ENCODE measurements at regions not wholly inside any gene's neighbourhood (a gene's known extent, or its start where the extent isn't known, plus 50 kb on each side); places are given as distances from the start of the nearest gene placed in this dataset.

GRCh38 chr20:12079490-12079889 is 161.8 kb downstream of the BTBD3 start:
- intact Hi-C loops (cut with micrococcal nuclease): no loop called here
- H3K27ac Mint-ChIP-seq (ENCODE audit: low read depth, unreplicated experiment): no peak overlapping the region

DNA sequence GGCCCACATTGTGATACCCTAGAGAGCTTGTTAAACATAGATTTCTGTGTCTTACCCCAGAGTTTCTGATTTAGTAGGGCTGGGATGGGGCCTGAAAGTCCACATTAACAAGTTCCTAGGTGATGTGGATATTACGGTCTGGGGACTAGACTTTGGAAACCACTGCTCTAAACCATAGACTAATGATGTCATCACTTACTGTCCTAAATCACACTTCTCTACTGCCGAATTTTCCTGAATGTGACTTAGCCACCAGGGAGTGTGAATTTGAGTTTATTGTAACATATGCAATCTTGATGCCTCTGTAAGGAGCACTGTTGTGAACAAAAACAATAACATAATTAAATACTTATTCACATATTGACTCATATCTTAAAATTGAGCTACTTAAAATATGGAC is 165.6 kb downstream of the BTBD3 start:
- intact Hi-C loops (cut with micrococcal nuclease): no loop called here

More at GRCh38 chr20:12079490-12079889, 161.8 kb downstream of the BTBD3 start:
- TF ChIP-seq, protein P1, sequence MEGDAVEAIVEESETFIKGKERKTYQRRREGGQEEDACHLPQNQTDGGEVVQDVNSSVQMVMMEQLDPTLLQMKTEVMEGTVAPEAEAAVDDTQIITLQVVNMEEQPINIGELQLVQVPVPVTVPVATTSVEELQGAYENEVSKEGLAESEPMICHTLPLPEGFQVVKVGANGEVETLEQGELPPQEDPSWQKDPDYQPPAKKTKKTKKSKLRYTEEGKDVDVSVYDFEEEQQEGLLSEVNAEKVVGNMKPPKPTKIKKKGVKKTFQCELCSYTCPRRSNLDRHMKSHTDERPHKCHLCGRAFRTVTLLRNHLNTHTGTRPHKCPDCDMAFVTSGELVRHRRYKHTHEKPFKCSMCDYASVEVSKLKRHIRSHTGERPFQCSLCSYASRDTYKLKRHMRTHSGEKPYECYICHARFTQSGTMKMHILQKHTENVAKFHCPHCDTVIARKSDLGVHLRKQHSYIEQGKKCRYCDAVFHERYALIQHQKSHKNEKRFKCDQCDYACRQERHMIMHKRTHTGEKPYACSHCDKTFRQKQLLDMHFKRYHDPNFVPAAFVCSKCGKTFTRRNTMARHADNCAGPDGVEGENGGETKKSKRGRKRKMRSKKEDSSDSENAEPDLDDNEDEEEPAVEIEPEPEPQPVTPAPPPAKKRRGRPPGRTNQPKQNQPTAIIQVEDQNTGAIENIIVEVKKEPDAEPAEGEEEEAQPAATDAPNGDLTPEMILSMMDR (IDR thresholded peaks at IDR 0.05; ENCODE audit: unreplicated experiment): no peak
- no peaks in the 10 kb centered on the region for H3K36me3 Mint-ChIP-seq (ENCODE audit: insufficient read depth, unreplicated experiment)
- H3K27me3 Mint-ChIP-seq (ENCODE audit: insufficient read depth, unreplicated experiment): no peaks in the 10 kb centered on the region
- no peak for DNase-seq (ENCODE audit: unreplicated experiment)
- ChIA-PET CTCF (no interaction called here), POLR2A (no interaction called here)
- peaks cover 35% of the 10 kb centered on the region for H3K9me3 Mint-ChIP-seq (ENCODE audit: unreplicated experiment)
- no TSS peak for BruUV-seq (replicated peaks)
- H3K4me1 Mint-ChIP-seq (ENCODE audit: insufficient read depth, unreplicated experiment): no peaks in the 10 kb centered on the region
- H3K4me3 Mint-ChIP-seq (ENCODE audit: unreplicated experiment): no peak overlapping the region

GRCh38 chr20:12084482-12084881 is 166.8 kb downstream of the BTBD3 start:
- intact Hi-C loops (cut with micrococcal nuclease): no loop called here
- TF ChIP-seq, protein P1 (IDR thresholded peaks at IDR 0.05; ENCODE audit: unreplicated experiment): no peak
- ChIA-PET POLR2A (no interaction called here), CTCF (no interaction called here)
- no peak overlapping the region for H3K4me3 Mint-ChIP-seq (ENCODE audit: unreplicated experiment)
- H3K27me3 Mint-ChIP-seq (ENCODE audit: insufficient read depth, unreplicated experiment): no peaks in the 10 kb centered on the region
- H3K27ac Mint-ChIP-seq (ENCODE audit: low read depth, unreplicated experiment): no peak overlapping the region
- H3K36me3 Mint-ChIP-seq (ENCODE audit: insufficient read depth, unreplicated experiment): no peaks in the 10 kb centered on the region
- no peaks in the 10 kb centered on the region for H3K4me1 Mint-ChIP-seq (ENCODE audit: insufficient read depth, unreplicated experiment)
- H3K9me3 Mint-ChIP-seq (ENCODE audit: unreplicated experiment): peaks cover 37% of the 10 kb centered on the region
- DNase-seq (ENCODE audit: unreplicated experiment): no peak
- no TSS peak for BruUV-seq (replicated peaks)

More for the DNA sequence above, 165.6 kb downstream of the BTBD3 start:
- ChIA-PET POLR2A (no interaction called here), CTCF (interaction anchor here (0.6 to 1.2 kb wide), 2 partner anchors 18 to 870 kb away, joined by 3 to 4 read pairs; no protein-coding TSS in a partner anchor)
- H3K4me3 Mint-ChIP-seq (ENCODE audit: unreplicated experiment): no peak overlapping the region
- DNase-seq (ENCODE audit: unreplicated experiment): no peak
- no TSS peak for BruUV-seq (replicated peaks)
- H3K27ac Mint-ChIP-seq (ENCODE audit: low read depth, unreplicated experiment): no peak overlapping the region
- no peaks in the 10 kb centered on the region for H3K27me3 Mint-ChIP-seq (ENCODE audit: insufficient read depth, unreplicated experiment)
- TF ChIP-seq, protein P1 (IDR thresholded peaks at IDR 0.05; ENCODE audit: unreplicated experiment): no peak
- no peaks in the 10 kb centered on the region for H3K4me1 Mint-ChIP-seq (ENCODE audit: insufficient read depth, unreplicated experiment)
- H3K36me3 Mint-ChIP-seq (ENCODE audit: insufficient read depth, unreplicated experiment): no peaks in the 10 kb centered on the region
- H3K9me3 Mint-ChIP-seq (ENCODE audit: unreplicated experiment): peaks cover 36% of the 10 kb centered on the region

- Mint-ChIP-seq H3K4me1 (ENCODE audit: insufficient read depth, unreplicated experiment) (no peaks in the 10 kb centered on the region), H3K27ac (ENCODE audit: low read depth, unreplicated experiment) (no peak overlapping the region), H3K4me3 (ENCODE audit: unreplicated experiment) (no peak overlapping the region), H3K9me3 (ENCODE audit: unreplicated experiment) (peaks cover 31% of the 10 kb centered on the region), H3K27me3 (ENCODE audit: insufficient read depth, unreplicated experiment) (no peaks in the 10 kb centered on the region), H3K36me3 (ENCODE audit: insufficient read depth, unreplicated experiment) (no peaks in the 10 kb centered on the region)
- DNase-seq (ENCODE audit: unreplicated experiment): no peak
- intact Hi-C loops (cut with micrococcal nuclease): no loop called here
- ChIA-PET POLR2A (no interaction called here), CTCF (interaction anchor here (0.6 kb wide), 2 partner anchors 151 to 923 kb away, joined by 3 to 4 read pairs; no protein-coding TSS in a partner anchor)
- no TSS peak for BruUV-seq (replicated peaks)
- TF ChIP-seq, protein P1 (IDR thresholded peaks at IDR 0.05; ENCODE audit: unreplicated experiment): no peak
Measured at GRCh38 chr20:12086359-12086758, 168.7 kb downstream of the BTBD3 start.

Data from MCF 10A (cell line).